BJ (cell line): ENCODE measurements at regions not wholly inside any gene's neighbourhood (a gene's known extent, or its start where the extent isn't known, plus 50 kb on each side); places are given as distances from the start of the nearest gene placed in this dataset.

Experiments
- CTCF ChIA-PET: fragments of 350-600 bp; formaldehyde crosslinking; extraction: SDS; loops from one replicate; lab custom pipeline; 2021; ENCODE audit warnings: antibody characterized with exemption, inconsistent platforms; lab: Yijun Ruan, JAX
- POLR2A ChIA-PET: fragments of 300-600 bp; sonication (Branson Sonifier 250); formaldehyde crosslinking; extraction: SDS; loops from one replicate; lab custom pipeline; 2021; ENCODE audit warnings: antibody characterized with exemption; lab: Charles Lee
- DNase-seq: peaks from one replicate; pipeline ENCODE4 v3.0.0-alpha.2; 2011; ENCODE audit warnings: low read depth
- H3K27me3 ChIP-seq: 2 replicates; pipeline ENCODE4 v1.6.0; 2011; ENCODE audit warnings: low read length; ENCODE audit not compliant: control insufficient read depth, insufficient read depth
- H3K36me3 ChIP-seq: 2 replicates; pipeline ENCODE4 v1.5.1; 2011; ENCODE audit warnings: low read length; ENCODE audit not compliant: control insufficient read depth, insufficient read depth
- H3K4me3 ChIP-seq: 2 replicates; pipeline ENCODE4 v1.5.1; 2011; ENCODE audit warnings: low read depth, mild to moderate bottlenecking, control low read depth, low read length
- TF ChIP-seq, protein P1 (sequence below): IDR thresholded peaks from 2 replicates; pipeline ENCODE4 v1.5.1; 2011; ENCODE audit warnings: low read depth, mild to moderate bottlenecking, control low read depth, inconsistent platforms, low read length, moderate library complexity; ENCODE audit not compliant: insufficient read depth

- no peaks in the 10 kb centered on the region for H3K36me3 ChIP-seq
- TF ChIP-seq, protein P1, sequence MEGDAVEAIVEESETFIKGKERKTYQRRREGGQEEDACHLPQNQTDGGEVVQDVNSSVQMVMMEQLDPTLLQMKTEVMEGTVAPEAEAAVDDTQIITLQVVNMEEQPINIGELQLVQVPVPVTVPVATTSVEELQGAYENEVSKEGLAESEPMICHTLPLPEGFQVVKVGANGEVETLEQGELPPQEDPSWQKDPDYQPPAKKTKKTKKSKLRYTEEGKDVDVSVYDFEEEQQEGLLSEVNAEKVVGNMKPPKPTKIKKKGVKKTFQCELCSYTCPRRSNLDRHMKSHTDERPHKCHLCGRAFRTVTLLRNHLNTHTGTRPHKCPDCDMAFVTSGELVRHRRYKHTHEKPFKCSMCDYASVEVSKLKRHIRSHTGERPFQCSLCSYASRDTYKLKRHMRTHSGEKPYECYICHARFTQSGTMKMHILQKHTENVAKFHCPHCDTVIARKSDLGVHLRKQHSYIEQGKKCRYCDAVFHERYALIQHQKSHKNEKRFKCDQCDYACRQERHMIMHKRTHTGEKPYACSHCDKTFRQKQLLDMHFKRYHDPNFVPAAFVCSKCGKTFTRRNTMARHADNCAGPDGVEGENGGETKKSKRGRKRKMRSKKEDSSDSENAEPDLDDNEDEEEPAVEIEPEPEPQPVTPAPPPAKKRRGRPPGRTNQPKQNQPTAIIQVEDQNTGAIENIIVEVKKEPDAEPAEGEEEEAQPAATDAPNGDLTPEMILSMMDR, result no peak
- POLR2A ChIA-PET, result no interaction called here
- CTCF ChIA-PET, result interaction anchor here (0.6 kb wide), 1 partner anchor 247 kb away, joined by 3 read pairs; no protein-coding TSS in a partner anchor
- H3K4me3 ChIP-seq, result no peak overlapping the region
- DNase-seq, result no peak
- H3K27me3 ChIP-seq, result no peaks in the 10 kb centered on the region
These were observed 472.3 kb upstream of the GRIA1 start for GRCh38 chr5:153018121-153018520.

DNA sequence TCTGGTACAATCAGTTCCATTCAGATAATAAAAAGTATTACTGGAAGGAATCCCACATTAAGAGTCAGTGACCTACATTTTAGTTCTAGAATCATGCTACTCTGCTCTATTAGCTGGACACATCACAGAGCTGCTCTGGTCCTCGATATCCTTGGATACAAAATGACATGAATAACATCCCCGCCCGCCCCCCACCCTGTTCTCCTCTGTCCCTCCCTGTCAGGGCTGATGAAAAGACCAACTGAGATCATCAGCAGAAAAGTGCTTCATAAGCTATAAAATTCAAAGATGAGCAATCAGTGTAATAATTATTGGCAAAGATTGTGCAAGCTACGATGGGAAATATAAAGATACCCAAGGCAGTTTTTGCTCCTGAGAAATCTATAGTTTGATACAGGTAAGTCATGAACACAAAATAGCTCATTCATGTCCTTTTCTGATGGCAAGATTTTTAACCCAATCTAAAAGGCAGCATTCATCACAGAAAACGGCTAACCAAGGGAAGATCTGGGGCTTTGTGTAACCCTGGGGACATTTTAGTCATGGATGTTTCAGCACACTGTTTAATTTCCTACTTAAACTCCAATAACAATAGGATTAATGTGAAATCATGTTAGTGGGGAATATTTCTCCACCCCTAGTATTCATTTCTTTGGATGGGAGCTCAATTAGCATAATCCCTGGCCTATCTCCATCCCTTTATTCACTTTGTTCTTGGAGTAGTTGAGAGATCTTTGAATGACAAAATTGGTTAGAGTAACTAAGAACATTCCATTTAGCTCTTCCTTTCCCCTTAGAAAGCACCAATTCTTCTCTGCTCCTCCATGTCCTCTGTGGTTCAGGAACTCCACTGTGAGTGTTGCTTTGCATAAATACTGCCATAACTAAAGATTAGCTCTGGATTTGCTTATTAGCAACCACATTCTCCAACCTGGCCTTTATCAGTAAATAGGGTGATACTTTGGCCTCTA, 459.4 kb upstream of the GRIA1 start:
- ChIA-PET CTCF (interaction anchor here (0.6 kb wide), 1 partner anchor 281 kb away, joined by 4 read pairs; no protein-coding TSS in a partner anchor), POLR2A (no interaction called here)
- no peak overlapping the region for H3K4me3 ChIP-seq
- TF ChIP-seq, protein P1, result no peak
- no peaks in the 10 kb centered on the region for H3K27me3 ChIP-seq
- no peak for DNase-seq
- H3K36me3 ChIP-seq, result no peaks in the 10 kb centered on the region

GRCh38 chr5:153039501-153039900, 451.0 kb upstream of the GRIA1 start:
- CTCF ChIA-PET, result no interaction called here
- no peak for DNase-seq
- TF ChIP-seq, protein P1, result no peak
- H3K4me3 ChIP-seq, result no peak overlapping the region
- no peaks in the 10 kb centered on the region for H3K36me3 ChIP-seq
- POLR2A ChIA-PET, result no interaction called here
- no peaks in the 10 kb centered on the region for H3K27me3 ChIP-seq

DNA sequence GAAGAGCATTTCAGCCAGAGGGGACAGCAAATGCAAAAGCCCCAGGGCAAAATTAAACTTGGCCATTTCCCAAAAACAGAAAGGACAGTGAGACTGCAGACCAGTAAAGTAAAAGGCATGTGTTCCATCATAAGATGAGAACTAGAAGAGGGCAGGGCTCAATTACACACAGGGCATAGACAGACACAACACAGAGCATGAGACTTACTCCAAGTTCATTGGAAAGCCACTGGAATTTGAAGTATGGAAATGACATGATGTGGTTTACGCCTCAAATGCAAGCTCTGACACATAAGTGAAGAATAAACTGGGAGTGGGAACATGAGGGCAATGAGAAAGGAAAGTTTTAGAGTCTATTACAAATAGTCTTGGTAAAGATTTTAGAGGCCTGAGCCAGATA, 446.6 kb upstream of the GRIA1 start:
- Histone ChIP-seq H3K27me3 (no peaks in the 10 kb centered on the region), H3K36me3 (no peaks in the 10 kb centered on the region), H3K4me3 (no peak overlapping the region)
- ChIA-PET CTCF (no interaction called here), POLR2A (no interaction called here)
- TF ChIP-seq, protein P1, result no peak
- no peak for DNase-seq

- no peak for DNase-seq
- TF ChIP-seq, protein P1, result no peak
- no peaks in the 10 kb centered on the region for H3K36me3 ChIP-seq
- H3K4me3 ChIP-seq, result no peak overlapping the region
- H3K27me3 ChIP-seq, result no peaks in the 10 kb centered on the region
- ChIA-PET POLR2A (no interaction called here), CTCF (no interaction called here)
These were observed 439.8 kb upstream of the GRIA1 start for GRCh38 chr5:153050496-153051179.
